HCT116 (cell line): ENCODE measurements at regions not wholly inside any gene's neighbourhood (a gene's known extent, or its start where the extent isn't known, plus 50 kb on each side); places are given as distances from the start of the nearest gene placed in this dataset.

Experiments used
- ATAC-seq: fragments of 200-7000 bp; cut with Tn5 transposase; 2 replicates; pipeline ENCODE4 v1.9.1; 2020; ENCODE audit warnings: mild to moderate bottlenecking, moderate library complexity
- BruUV-seq: library from RNA; stranded (reverse); fragments of 400-500 nt; replicated peaks from 2 replicates; lab custom pipeline; 2021; lab: Mats Ljungman, UMichigan
- CTCF ChIA-PET: fragments of 300-600 bp; sonication (Branson Sonifier 250); formaldehyde crosslinking; loops from one replicate; lab custom pipeline; 2021; ENCODE audit warnings: antibody characterized with exemption; lab: Charles Lee
- POLR2A ChIA-PET: fragments of 300-600, 350-600 bp; sonication (Branson Sonifier 250); formaldehyde crosslinking; loops from one replicate; lab custom pipeline; 2021; ENCODE audit warnings: antibody characterized with exemption; lab: Charles Lee
- RAD21 ChIA-PET, 2 experiments: fragments of 300-600 bp; sonication (Branson Sonifier 250); formaldehyde crosslinking; loops; one replicate each; lab custom pipeline; 2023; ENCODE audit warnings: low total read pairs in 2 of 2; ENCODE audit not compliant: uncharacterized antibody in 2 of 2, unreplicated experiment in 2 of 2, low non-redundant PET in 1 of 2; lab: Charles Lee
- DNase-seq: peaks from one replicate; pipeline ENCODE4 v3.0.0-alpha.2; 2010; ENCODE audit warnings: low read depth, low spot score
- H2AFZ ChIP-seq: fragments of 200-600 bp; shearing (Covaris generic), sonication (generic); 2 replicates; pipeline ENCODE4 v1.6.1; 2017; ENCODE audit warnings: low read depth, mixed run types, mixed read lengths, antibody characterized with exemption, low read length; ENCODE audit not compliant: poor library complexity, severe bottlenecking
- H3K27ac ChIP-seq: 2 replicates; pipeline ENCODE4 v1.5.1; 2012; ENCODE audit warnings: low read depth, low read length
- H3K27me3 ChIP-seq: fragments of 200-600 bp; sonication (generic); 2 replicates; pipeline ENCODE4 v1.6.1; 2016; ENCODE audit warnings: mixed run types, low read length, mixed read lengths; ENCODE audit not compliant: insufficient read depth
- H3K36me3 ChIP-seq, 2 experiments: fragments of 200-500 bp in 1 of 2; fragments of 200-600 bp in 1 of 2; sonication (Bioruptor generic) in 1 of 2; sonication (generic) in 1 of 2; 2 replicates each; pipeline versions ENCODE4 v1.5.1 to v1.6.1; 2014 to 2016; ENCODE audit warnings: low read length in 2 of 2, inconsistent platforms in 1 of 2, mixed read lengths in 1 of 2, mixed run types in 1 of 2; ENCODE audit not compliant: insufficient read depth in 2 of 2, control insufficient read depth in 1 of 2
- H3K4me1 ChIP-seq, 2 experiments: fragments of 200-600 bp in 1 of 2; sonication (generic) in 1 of 2; 2 replicates each; pipeline versions ENCODE4 v1.5.1 to v1.6.1; 2012 to 2017; ENCODE audit warnings: low read length in 2 of 2, inconsistent platforms in 1 of 2, mild to moderate bottlenecking in 1 of 2, mixed read lengths in 1 of 2, mixed run types in 1 of 2, moderate library complexity in 1 of 2; ENCODE audit not compliant: insufficient read depth in 2 of 2, control insufficient read depth in 1 of 2
- H3K4me2 ChIP-seq: fragments of 200-600 bp; sonication (generic); 2 replicates; pipeline ENCODE4 v1.6.1; 2017; ENCODE audit warnings: mixed run types, low read length, mixed read lengths
- H3K4me3 ChIP-seq, 2 experiments: fragments of 200-600 bp in 1 of 2; sonication (generic) in 1 of 2; replicated peaks in 1 of 2; 2 replicates each; pipeline ENCODE4 v1.5.1; 2011 to 2016; ENCODE audit warnings: low read length in 2 of 2, control low read depth in 1 of 2, low read depth in 1 of 2, mild to moderate bottlenecking in 1 of 2, mixed read lengths in 1 of 2, mixed run types in 1 of 2
- H3K79me2 ChIP-seq: fragments of 200-600 bp; sonication (generic); 2 replicates; pipeline ENCODE4 v1.6.1; 2017; ENCODE audit warnings: mild to moderate bottlenecking, mixed run types, low read length, moderate library complexity, mixed read lengths; ENCODE audit not compliant: insufficient read depth
- H3K9ac ChIP-seq: fragments of 200-600 bp; sonication (generic); 2 replicates; pipeline ENCODE4 v1.6.1; 2016; ENCODE audit warnings: low read length, mixed read lengths
- H3K9me2 ChIP-seq: fragments of 200-600 bp; sonication (generic), shearing (Covaris generic); 2 replicates; pipeline ENCODE4 v1.6.1; 2017; ENCODE audit warnings: mixed run types, mild to moderate bottlenecking, moderate library complexity; ENCODE audit not compliant: insufficient read depth
- H3K9me3 ChIP-seq, 2 experiments: fragments of 200-500 bp in 1 of 2; fragments of 200-600 bp in 1 of 2; sonication (Bioruptor generic) in 1 of 2; sonication (generic) in 1 of 2; 2 replicates each; pipeline ENCODE4 v1.6.1; 2014 to 2017; ENCODE audit warnings: low read length in 2 of 2, mixed read lengths in 2 of 2, inconsistent platforms in 1 of 2, low read depth in 1 of 2, mild to moderate bottlenecking in 1 of 2, mixed run types in 1 of 2, moderate library complexity in 1 of 2; ENCODE audit not compliant: control insufficient read depth in 1 of 2, insufficient read depth in 1 of 2
- H4K20me1 ChIP-seq: fragments of 200-600 bp; sonication (generic), shearing (Covaris generic); 2 replicates; pipeline ENCODE4 v1.6.1; 2017; ENCODE audit warnings: mixed run types, mild to moderate bottlenecking, moderate library complexity; ENCODE audit not compliant: insufficient read depth
- ATF3 ChIP-seq: IDR thresholded peaks from 2 replicates; pipeline ENCODE4 v1.6.1; 2012
- CEBPB ChIP-seq: IDR thresholded peaks from 2 replicates; pipeline ENCODE4 v1.6.1; 2012; ENCODE audit warnings: low read depth
- EZH2 ChIP-seq: fragments of 200-600 bp; sonication (generic); IDR thresholded peaks from 2 replicates; pipeline ENCODE4 v1.6.1; 2017; ENCODE audit warnings: antibody characterized with exemption, mixed run types
- JUND ChIP-seq: IDR thresholded peaks from 2 replicates; pipeline ENCODE4 v1.6.1; 2012
- POLR2AphosphoS5 ChIP-seq: IDR thresholded peaks from 2 replicates; pipeline ENCODE4 v1.6.1; 2011; ENCODE audit warnings: mild to moderate bottlenecking, low read depth, low read length, moderate library complexity
- RAD21 ChIP-seq: IDR thresholded peaks from 2 replicates; pipeline ENCODE4 v1.6.1; 2012; ENCODE audit warnings: low read depth, mild to moderate bottlenecking
- REST ChIP-seq: IDR thresholded peaks from 2 replicates; pipeline ENCODE4 v1.6.1; 2012; ENCODE audit warnings: low read depth
- SP1 ChIP-seq: IDR thresholded peaks from 2 replicates; pipeline ENCODE4 v1.6.1; 2012; ENCODE audit warnings: low read depth
- TCF7L2 ChIP-seq: IDR thresholded peaks from 2 replicates; pipeline ENCODE4 v1.7.0; 2011; ENCODE audit warnings: borderline replicate concordance, inconsistent platforms; ENCODE audit not compliant: insufficient read depth, insufficient read length; ENCODE audit errors: extremely low read depth
- ZBTB33 ChIP-seq: IDR thresholded peaks from 2 replicates; pipeline ENCODE4 v1.6.1; 2011; ENCODE audit warnings: mild to moderate bottlenecking, low read length, moderate library complexity; ENCODE audit not compliant: insufficient replicate concordance; ENCODE audit errors: extremely low read depth
- ZNF274 ChIP-seq: fragments of 200-500 bp; sonication (Bioruptor generic); IDR thresholded peaks from 2 replicates; pipeline ENCODE4 v1.6.1; 2014; ENCODE audit warnings: mild to moderate bottlenecking, low read depth, low read length, inconsistent platforms
- intact Hi-C: fragments of 100-400 bp; cut with micrococcal nuclease; formaldehyde crosslinking; loops from 2 replicates; pipeline ENCODE4 v1.10.0; 2022

GRCh38 chr3:170700054-170700404 lies 114.2 kb upstream of the SLC7A14 start:
- Histone ChIP-seq H3K79me2 (no peaks in the 10 kb centered on the region), H4K20me1 (no peaks in the 10 kb centered on the region), H3K9me3 (no peaks in the 10 kb centered on the region), H3K9me2 (no peaks in the 10 kb centered on the region), H3K4me1 (no peaks in the 10 kb centered on the region), H3K4me2 (no peak overlapping the region), H3K27me3 (no peaks in the 10 kb centered on the region), H3K27ac (no peak overlapping the region), H2AFZ (no peak overlapping the region), H3K36me3 (no peaks in the 10 kb centered on the region), H3K4me3 (no peak overlapping the region), H3K9ac (no peak overlapping the region)
- intact Hi-C loops, result no loop called here
- no peak for DNase-seq
- TF ChIP-seq JUND (no peak), POLR2AphosphoS5 (no peak), RAD21 (no peak), ZBTB33 (no peak), ATF3 (no peak), SP1 (no peak), TCF7L2 (no peak), EZH2 (no peak), REST (no peak), ZNF274 (no peak), CEBPB (no peak)
- ChIA-PET RAD21 (no interaction called here), POLR2A (no interaction called here), CTCF (no interaction called here)
- ATAC-seq, result no peak
- no TSS peak for BruUV-seq
